Right lobe of liver (tissue), 4 donors: ENCODE measurements at regions not wholly inside any gene's neighbourhood (a gene's known extent, or its start where the extent isn't known, plus 50 kb on each side); places are given as distances from the start of the nearest gene placed in this dataset.

Experiments
- POLR2A ChIP-seq: fragments of 450-650 bp; IDR thresholded peaks from one replicate; pipeline ENCODE4 v1.6.1; 2017; ENCODE audit warnings: antibody characterized with exemption, mild to moderate bottlenecking
- TF ChIP-seq, protein P1 (sequence below), 4 donors: fragments of 200-600 bp in 3 of 4; fragments of 450-650 bp in 1 of 4; IDR thresholded peaks; one replicate each; pipeline versions ENCODE4 v1.5.1 to v1.8.0; 2016 to 2022; ENCODE audit warnings: antibody characterized with exemption in 4 of 4, mild to moderate bottlenecking in 2 of 4
- donor health status: DM: no; HTN: no; CAD: no.
- donor health status: DM: no; HTN: no; CAD: no.
- donor health status: DM: no; HTN: yes; CAD: no.

- TF ChIP-seq POLR2A: no peak
- TF ChIP-seq, protein P1, sequence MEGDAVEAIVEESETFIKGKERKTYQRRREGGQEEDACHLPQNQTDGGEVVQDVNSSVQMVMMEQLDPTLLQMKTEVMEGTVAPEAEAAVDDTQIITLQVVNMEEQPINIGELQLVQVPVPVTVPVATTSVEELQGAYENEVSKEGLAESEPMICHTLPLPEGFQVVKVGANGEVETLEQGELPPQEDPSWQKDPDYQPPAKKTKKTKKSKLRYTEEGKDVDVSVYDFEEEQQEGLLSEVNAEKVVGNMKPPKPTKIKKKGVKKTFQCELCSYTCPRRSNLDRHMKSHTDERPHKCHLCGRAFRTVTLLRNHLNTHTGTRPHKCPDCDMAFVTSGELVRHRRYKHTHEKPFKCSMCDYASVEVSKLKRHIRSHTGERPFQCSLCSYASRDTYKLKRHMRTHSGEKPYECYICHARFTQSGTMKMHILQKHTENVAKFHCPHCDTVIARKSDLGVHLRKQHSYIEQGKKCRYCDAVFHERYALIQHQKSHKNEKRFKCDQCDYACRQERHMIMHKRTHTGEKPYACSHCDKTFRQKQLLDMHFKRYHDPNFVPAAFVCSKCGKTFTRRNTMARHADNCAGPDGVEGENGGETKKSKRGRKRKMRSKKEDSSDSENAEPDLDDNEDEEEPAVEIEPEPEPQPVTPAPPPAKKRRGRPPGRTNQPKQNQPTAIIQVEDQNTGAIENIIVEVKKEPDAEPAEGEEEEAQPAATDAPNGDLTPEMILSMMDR (IDR thresholded peaks at IDR 0.05): no peak
Observed at GRCh38 chr5:124921694-124922093, 175.3 kb upstream of the ZNF608 start.
